IgD-negative memory B cell (primary cell): ENCODE measurements at regions not wholly inside any gene's neighbourhood (a gene's known extent, or its start where the extent isn't known, plus 50 kb on each side); places are given as distances from the start of the nearest gene placed in this dataset.

Experiments
- H3K27ac Mint-ChIP-seq, 3 donors: one replicate each; pipeline ENCODE4 v1.8.0; 2020 to 2022; ENCODE audit warnings: mild to moderate bottlenecking in 3 of 3, mixed read lengths in 3 of 3, moderate library complexity in 1 of 3
- H3K27me3 Mint-ChIP-seq: one replicate; pipeline ENCODE4 v1.8.0; 2021; ENCODE audit warnings: mixed read lengths
- H3K36me3 Mint-ChIP-seq: one replicate; pipeline ENCODE4 v1.8.0; 2020; ENCODE audit warnings: mild to moderate bottlenecking, mixed read lengths
- H3K4me1 Mint-ChIP-seq, 3 donors: one replicate each; pipeline ENCODE4 v1.8.0; 2020 to 2022; ENCODE audit warnings: mixed read lengths in 3 of 3, mild to moderate bottlenecking in 1 of 3
- H3K4me3 Mint-ChIP-seq, 4 donors: one replicate each; pipeline ENCODE4 v1.8.0; 2020 to 2022; ENCODE audit warnings: mild to moderate bottlenecking in 4 of 4, mixed read lengths in 4 of 4, moderate library complexity in 3 of 4
- H3K9me3 Mint-ChIP-seq, 3 donors: one replicate each; pipeline ENCODE4 v1.8.0; 2020 to 2021; ENCODE audit warnings: mixed read lengths in 3 of 3, mild to moderate bottlenecking in 1 of 3

DNA sequence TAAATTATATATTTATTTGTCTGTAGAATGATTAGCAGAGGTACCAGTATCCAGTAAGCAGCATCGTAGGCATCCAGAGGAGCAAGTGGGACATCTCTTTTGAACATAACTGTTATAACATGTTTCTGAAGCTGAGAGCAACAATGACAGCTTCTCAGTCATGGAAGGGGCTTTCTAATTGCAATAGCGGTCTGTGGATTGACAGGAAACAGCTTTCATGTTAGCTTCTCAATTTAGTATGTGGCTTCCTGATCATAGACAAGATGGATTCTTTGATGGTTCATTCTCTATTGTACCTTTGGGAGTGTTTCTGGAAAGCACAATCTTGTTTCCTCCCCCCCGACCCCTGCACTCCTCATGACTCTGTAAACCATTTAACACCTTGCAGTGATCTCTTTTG lies 434.6 kb upstream of the GNPDA2 start:
- Mint-ChIP-seq H3K36me3 (no peaks in the 10 kb centered on the region), H3K9me3 (peaks cover 2 to 4% (median 2%) of the 10 kb centered on the region in 3 donors), H3K4me3 (no peak overlapping the region), H3K27ac (no peak overlapping the region), H3K27me3 (no peaks in the 10 kb centered on the region), H3K4me1 (no peaks in the 10 kb centered on the region)

DNA sequence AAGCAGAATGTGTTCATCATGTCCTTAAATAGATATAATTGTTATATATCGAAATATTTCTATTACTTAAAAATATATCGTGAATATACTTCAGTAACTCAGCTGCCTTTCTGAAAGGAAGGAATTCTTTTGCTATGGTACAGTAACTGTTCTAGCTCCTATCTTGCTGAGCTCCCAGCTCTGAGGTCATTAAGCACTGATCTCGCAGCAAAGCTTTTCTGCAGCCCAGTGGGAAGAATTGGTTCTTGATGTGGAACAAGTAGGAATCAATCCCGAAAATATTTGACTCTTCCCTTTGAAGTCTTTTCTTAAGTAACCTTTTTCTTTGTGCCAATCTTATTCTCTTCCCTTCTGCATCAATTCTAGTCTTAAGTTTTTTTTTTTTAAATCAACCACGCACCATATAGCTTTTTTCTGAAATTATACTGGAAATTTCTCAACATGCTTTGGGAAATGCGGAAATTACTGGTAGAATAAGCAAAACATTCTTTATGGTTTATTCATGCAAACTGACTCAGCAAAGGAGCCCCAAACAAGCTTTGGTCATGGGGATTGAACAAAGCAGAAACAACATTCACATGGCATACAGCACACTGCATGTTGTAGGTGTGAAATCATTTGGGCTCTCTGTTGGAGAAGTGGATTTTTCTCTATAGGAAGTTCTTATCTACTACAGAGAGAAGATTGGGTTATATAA lies 428.9 kb upstream of the GNPDA2 start:
- Mint-ChIP-seq H3K27ac (no peak overlapping the region), H3K4me1 (no peaks in the 10 kb centered on the region), H3K4me3 (no peak overlapping the region), H3K36me3 (no peaks in the 10 kb centered on the region), H3K9me3 (peaks cover 0 to 2% (median 2%) of the 10 kb centered on the region in 3 donors), H3K27me3 (no peaks in the 10 kb centered on the region)

DNA sequence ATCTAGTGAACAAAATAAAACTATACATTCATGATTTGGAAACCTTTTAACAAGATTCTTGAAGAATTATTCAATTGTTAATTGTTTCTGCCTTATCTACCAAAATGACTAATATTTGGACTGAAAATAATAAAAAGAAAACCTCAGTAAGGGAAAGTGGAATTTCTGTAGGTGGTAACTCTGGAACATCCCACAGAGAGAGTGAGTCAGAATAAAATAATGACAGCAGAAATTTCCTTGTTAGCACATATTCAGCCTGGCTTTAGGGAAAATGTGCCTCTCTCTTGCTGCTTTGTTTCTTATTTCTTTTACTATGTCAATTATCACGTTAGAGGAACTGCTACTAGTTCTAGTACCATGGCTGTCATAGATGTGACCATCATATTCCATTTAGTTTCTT lies 421.5 kb upstream of the GNPDA2 start:
- no peaks in the 10 kb centered on the region for H3K27me3 Mint-ChIP-seq
- H3K4me3 Mint-ChIP-seq = no peak overlapping the region
- no peaks in the 10 kb centered on the region for H3K36me3 Mint-ChIP-seq
- no peaks in the 10 kb centered on the region for H3K4me1 Mint-ChIP-seq
- H3K27ac Mint-ChIP-seq = no peak overlapping the region
- peaks cover 2 to 7% (median 5%) of the 10 kb centered on the region in 3 donors for H3K9me3 Mint-ChIP-seq

DNA sequence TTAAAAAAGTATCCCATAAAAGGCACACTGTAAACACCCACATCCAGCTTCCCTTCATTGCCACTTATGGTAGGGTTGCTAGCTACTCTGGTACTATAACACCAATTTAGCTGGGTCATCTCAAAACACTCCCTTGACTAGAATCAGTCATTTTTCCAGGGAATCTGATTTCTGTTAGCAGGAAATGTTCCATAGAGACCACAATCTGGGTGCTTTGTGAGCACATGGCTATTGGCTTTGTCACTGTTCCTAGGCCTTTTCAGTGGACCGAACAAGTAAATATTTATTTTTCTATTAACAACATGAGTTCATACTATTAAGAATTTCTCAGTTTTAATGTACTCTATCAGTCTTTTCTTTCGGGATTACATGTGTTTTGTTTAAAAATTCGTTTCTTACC lies 404.7 kb upstream of the GNPDA2 start:
- H3K4me1 Mint-ChIP-seq = no peaks in the 10 kb centered on the region
- no peak overlapping the region for H3K4me3 Mint-ChIP-seq
- H3K9me3 Mint-ChIP-seq = peaks cover 0 to 7% (median 2%) of the 10 kb centered on the region in 3 donors
- no peak overlapping the region for H3K27ac Mint-ChIP-seq
- H3K27me3 Mint-ChIP-seq = no peaks in the 10 kb centered on the region
- H3K36me3 Mint-ChIP-seq = no peaks in the 10 kb centered on the region

DNA sequence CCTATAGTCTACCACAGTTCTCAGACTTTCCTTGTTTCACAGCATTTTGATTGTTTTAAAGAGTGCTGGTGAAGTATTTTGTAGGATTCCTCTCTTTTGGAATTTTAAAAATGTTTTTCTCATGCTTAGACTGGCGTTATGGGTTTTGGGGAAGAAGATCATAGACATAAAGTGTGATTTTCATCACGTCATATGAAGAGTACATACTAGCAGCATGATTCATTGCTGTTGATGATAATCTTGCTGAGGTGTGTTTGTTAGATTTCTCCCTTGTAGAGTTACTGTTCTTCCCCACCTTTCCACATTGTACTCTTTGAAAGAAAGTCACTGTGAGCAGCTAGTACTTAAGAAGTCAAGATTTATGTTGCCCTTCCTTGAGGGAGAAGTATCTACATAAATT lies 396.1 kb upstream of the GNPDA2 start:
- H3K4me1 Mint-ChIP-seq = no peaks in the 10 kb centered on the region
- H3K4me3 Mint-ChIP-seq = no peak overlapping the region
- peaks cover 0 to 9% (median 5%) of the 10 kb centered on the region in 3 donors for H3K9me3 Mint-ChIP-seq
- H3K36me3 Mint-ChIP-seq = no peaks in the 10 kb centered on the region
- no peak overlapping the region for H3K27ac Mint-ChIP-seq
- H3K27me3 Mint-ChIP-seq = no peaks in the 10 kb centered on the region

DNA sequence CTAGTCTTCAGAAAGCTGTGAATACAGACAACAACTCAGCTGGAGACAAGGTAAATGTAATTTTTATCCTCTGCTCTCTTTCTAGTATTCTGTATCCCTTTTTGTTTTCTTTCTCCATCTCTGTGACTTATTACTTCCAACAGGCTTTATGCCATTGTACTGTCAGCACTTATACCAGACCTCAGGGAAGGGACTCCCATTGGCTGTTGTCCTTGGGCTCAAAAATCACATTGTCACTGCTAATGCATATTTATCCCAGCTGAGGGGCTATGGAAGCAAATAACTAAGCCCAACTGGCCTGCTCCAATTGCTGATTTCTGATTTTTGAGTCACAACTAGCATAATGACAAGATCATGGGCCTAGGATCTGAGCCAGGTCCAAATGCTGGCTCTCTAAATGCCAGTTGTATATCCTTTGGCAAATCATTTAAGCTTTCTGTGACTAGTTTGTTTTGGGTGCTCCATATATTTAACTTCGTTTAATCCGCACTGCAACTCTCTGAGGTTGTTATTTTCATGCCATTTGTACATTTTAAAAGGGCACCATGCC lies 395.1 kb upstream of the GNPDA2 start:
- no peak overlapping the region for H3K4me3 Mint-ChIP-seq
- H3K9me3 Mint-ChIP-seq = peaks cover 0 to 9% (median 5%) of the 10 kb centered on the region in 3 donors
- no peaks in the 10 kb centered on the region for H3K4me1 Mint-ChIP-seq
- H3K27me3 Mint-ChIP-seq = no peaks in the 10 kb centered on the region
- no peaks in the 10 kb centered on the region for H3K36me3 Mint-ChIP-seq
- no peak overlapping the region for H3K27ac Mint-ChIP-seq

DNA sequence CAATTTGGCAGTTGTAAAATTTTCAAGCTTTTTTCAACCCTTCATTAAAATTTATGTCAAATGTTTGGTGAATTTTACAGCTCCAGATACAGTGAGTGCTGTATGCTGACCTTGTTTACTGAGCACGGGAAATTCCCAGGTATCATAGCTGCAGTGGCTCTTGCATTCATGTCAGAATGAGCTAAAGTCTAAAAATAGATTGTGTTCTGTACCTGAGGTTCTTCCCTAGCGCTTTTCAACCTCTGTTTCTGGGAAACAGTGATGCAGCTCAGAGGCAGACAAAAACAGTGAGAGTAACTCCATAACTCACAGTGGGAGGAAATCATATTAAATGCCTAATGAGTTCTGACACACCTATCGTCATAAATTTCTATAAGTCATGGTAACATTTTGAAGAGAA lies 393.8 kb upstream of the GNPDA2 start:
- Mint-ChIP-seq H3K4me3 (no peak overlapping the region), H3K27ac (no peak overlapping the region), H3K4me1 (no peaks in the 10 kb centered on the region), H3K36me3 (no peaks in the 10 kb centered on the region), H3K9me3 (peaks cover 0 to 9% (median 5%) of the 10 kb centered on the region in 3 donors), H3K27me3 (no peaks in the 10 kb centered on the region)

DNA sequence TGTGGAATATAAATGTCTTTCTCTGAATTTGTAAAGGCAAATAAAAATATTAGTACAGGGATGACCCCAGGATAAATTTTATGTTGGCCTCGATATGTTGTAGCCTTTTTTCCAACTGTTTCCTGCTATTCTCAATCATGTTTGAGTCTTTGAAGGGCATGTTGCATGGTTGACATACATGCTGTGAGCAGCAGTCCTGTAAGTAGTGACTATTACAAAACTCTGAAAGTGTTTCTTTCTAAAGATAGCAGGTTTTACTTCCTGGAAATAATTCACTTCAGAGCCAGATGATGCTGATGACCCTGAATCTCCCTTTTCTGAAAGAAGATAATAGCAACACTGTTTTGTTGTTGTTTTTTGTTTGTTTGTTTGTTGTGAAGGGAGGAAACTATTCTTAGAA lies 393.0 kb upstream of the GNPDA2 start:
- H3K27ac Mint-ChIP-seq = no peak overlapping the region
- H3K4me1 Mint-ChIP-seq = no peaks in the 10 kb centered on the region
- no peaks in the 10 kb centered on the region for H3K27me3 Mint-ChIP-seq
- no peak overlapping the region for H3K4me3 Mint-ChIP-seq
- H3K36me3 Mint-ChIP-seq = no peaks in the 10 kb centered on the region
- H3K9me3 Mint-ChIP-seq = peaks cover 0 to 9% (median 5%) of the 10 kb centered on the region in 3 donors

DNA sequence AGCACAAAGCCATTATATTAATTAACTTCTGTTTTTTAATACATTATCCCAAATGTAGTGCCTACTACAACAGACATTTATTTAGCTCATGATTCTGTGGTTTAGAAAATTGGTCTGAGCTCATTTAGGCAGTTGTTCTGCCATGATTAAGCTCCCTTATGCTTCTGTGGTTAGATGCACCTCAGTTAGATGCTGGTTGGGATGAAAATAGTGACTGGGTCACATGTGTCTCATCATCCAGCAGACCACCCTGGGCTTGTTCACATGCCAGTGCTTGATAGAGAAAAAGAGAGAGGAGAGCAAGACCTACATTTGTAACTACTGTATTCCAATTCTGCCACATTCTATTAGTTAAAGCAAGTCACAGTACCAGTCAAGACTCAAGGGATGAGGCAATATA lies 376.4 kb upstream of the GNPDA2 start:
- Mint-ChIP-seq H3K9me3 (peaks cover 2 to 3% (median 3%) of the 10 kb centered on the region in 3 donors), H3K4me1 (no peaks in the 10 kb centered on the region), H3K36me3 (no peaks in the 10 kb centered on the region), H3K27ac (no peak overlapping the region), H3K27me3 (no peaks in the 10 kb centered on the region), H3K4me3 (no peak overlapping the region)

DNA sequence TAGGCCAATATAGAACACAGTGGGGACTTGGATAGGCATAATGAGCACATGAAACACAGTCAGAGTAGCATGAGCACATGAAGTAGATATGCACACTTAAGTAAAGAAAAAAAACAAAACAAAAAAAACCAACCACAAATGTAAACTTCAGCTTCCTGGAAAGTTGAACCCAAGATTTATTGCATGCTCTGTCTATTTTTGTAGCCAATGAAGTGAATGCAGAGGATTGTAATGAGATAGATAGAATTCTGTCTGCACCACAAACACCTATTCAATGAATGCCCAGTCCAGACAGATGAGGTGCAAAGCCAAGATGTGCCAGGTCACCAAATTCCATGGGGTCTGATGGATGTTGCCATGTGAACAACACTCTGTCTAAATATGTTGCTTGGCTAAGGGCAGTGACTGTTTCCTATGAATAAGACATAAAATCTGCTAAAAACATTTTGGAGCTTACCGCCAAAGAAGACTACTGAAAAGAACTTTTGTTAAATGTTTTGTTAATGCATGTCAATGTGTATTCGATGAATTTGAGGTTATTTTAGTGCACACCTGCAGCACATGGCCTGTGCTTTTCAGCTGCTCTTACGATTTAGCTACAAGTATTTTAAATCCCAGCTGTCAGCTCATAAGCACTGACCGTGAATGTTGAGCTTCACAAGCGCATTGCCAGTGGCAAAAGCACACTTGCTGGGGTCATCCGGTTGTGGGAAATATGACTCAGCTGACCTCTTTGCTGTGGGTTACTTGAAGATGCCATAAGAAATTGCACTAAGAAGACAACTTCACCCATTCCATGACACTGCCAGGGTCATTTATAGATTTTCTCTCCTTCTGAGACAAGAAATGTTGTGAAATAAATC lies 374.8 kb upstream of the GNPDA2 start:
- Mint-ChIP-seq H3K4me1 (no peaks in the 10 kb centered on the region), H3K9me3 (peaks cover 2 to 8% (median 3%) of the 10 kb centered on the region in 3 donors), H3K27ac (no peak overlapping the region), H3K27me3 (no peaks in the 10 kb centered on the region), H3K36me3 (no peaks in the 10 kb centered on the region), H3K4me3 (no peak overlapping the region)

DNA sequence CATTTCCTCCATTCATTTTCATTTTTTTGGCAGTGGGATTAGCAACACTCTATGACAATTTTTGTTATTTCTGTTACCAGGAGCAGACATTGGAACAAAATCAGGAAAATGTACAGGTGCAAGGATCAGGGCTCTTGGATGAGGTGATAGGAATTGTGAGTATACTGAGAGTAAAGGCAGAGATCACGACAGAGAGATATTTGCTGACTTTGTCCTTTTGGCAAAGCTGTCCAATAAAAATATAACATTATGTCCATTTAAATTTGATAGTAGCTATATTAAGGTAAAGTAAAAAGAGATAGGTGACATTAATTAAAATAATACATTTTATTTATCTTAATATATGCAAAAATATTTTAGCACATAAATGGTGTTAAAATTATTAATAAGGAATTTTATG lies 373.1 kb upstream of the GNPDA2 start:
- H3K4me3 Mint-ChIP-seq = no peak overlapping the region
- H3K9me3 Mint-ChIP-seq = peaks cover 4 to 8% (median 6%) of the 10 kb centered on the region in 3 donors
- no peaks in the 10 kb centered on the region for H3K4me1 Mint-ChIP-seq
- no peaks in the 10 kb centered on the region for H3K27me3 Mint-ChIP-seq
- no peak overlapping the region for H3K27ac Mint-ChIP-seq
- H3K36me3 Mint-ChIP-seq = no peaks in the 10 kb centered on the region

DNA sequence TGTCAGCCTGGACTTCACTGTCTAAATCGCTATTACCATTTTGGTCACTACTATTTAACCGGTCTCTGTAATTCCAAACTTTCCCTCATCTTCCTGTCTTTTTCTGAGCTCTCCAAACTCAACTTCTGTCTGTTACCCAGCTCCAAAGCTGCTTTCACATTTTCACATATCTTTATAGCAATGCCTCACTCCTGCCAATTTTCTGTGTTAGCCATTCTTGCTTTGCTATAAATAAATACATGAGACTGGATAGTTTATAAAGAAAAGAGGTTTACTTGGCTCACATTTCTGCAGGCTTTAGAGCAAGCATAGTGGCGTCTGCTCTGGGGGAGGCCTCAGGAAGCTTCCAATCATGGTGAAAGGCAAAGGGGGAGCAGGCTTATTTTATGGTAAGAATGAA lies 368.3 kb upstream of the GNPDA2 start:
- Mint-ChIP-seq H3K27me3 (no peaks in the 10 kb centered on the region), H3K36me3 (no peaks in the 10 kb centered on the region), H3K9me3 (peaks cover 6 to 17% (median 8%) of the 10 kb centered on the region in 3 donors), H3K27ac (no peak overlapping the region), H3K4me1 (peaks cover 0 to 1% (median 0%) of the 10 kb centered on the region in 3 donors), H3K4me3 (no peak overlapping the region)

DNA sequence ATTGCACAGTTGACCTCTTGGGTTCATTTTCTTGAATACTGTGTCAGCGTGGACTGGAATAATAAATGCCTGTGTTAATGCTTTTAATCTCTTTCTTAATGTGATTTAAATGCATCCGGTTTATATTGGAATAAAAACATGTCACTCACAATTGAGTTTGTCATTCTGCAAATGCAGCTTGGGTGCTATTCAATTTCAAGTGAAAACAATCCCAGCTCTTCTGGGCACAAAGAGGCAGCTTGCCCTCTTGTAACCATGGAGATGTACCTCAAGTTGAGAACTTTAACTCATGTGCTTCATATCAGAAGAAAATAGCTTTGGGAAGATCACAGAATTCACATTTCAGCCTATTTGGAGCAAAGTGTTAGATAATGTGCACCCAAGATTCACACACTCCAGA lies 355.7 kb upstream of the GNPDA2 start:
- no peak overlapping the region for H3K4me3 Mint-ChIP-seq
- H3K36me3 Mint-ChIP-seq = no peaks in the 10 kb centered on the region
- H3K27me3 Mint-ChIP-seq = no peaks in the 10 kb centered on the region
- no peaks in the 10 kb centered on the region for H3K4me1 Mint-ChIP-seq
- no peak overlapping the region for H3K27ac Mint-ChIP-seq
- peaks cover 1 to 8% (median 5%) of the 10 kb centered on the region in 3 donors for H3K9me3 Mint-ChIP-seq

DNA sequence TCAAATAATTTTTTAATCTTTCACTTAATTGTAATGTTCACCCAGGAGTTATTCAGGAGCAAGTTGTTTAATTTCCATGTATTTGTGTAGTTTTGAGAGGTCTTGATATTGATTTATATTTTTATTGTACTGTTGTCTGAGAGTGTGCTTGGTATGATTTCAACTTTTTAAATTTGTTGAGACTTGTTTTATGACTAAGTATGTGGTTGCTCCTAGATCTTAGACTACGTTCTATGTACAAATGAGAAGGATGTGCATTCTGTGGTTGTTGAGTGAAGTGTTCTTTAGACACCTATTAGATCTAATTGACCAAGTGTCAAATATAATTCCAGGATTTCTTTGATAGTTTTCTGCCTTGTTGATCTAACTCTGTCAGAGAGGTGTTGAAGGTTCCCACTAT lies 353.3 kb upstream of the GNPDA2 start:
- Mint-ChIP-seq H3K4me1 (no peaks in the 10 kb centered on the region), H3K4me3 (peak overlapping the region in 1 of 4 donors; percentile 33), H3K9me3 (peaks cover 0 to 8% (median 5%) of the 10 kb centered on the region in 3 donors), H3K27ac (no peak overlapping the region), H3K27me3 (no peaks in the 10 kb centered on the region), H3K36me3 (no peaks in the 10 kb centered on the region)

DNA sequence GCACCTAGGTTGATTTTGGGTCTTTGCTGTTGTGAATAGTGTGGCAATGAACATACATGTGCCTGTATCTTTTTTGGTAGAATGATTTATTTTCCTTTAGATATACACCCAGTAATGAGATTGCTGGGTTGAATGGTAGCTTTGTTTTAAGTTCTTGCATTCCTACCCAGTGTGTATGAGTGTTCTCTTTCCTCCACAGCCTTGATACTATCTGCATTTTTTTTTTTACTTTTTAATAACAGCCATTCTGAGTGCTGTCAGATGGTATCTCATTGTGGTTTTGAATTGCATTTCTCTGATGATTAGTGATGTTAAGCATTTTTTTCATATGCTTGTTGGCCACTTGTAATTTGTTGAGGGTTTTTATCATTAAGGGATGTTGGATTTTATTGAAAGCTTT lies 351.8 kb upstream of the GNPDA2 start:
- no peak overlapping the region for H3K27ac Mint-ChIP-seq

More for the DNA sequence above, 351.8 kb upstream of the GNPDA2 start:
- Mint-ChIP-seq H3K36me3 (no peaks in the 10 kb centered on the region), H3K9me3 (peaks cover 0 to 4% (median 3%) of the 10 kb centered on the region in 3 donors), H3K27me3 (no peaks in the 10 kb centered on the region), H3K4me1 (no peaks in the 10 kb centered on the region), H3K4me3 (no peak overlapping the region)
